ENCODE measurements at regions not wholly inside any gene's neighbourhood (a gene's known extent, or its start where the extent isn't known, plus 50 kb on each side); places are given as distances from the start of the nearest gene placed in this dataset.
"Not testable (repeated sequence)": the region's sequence is repeated elsewhere in the genome, so short reads cannot be mapped to it uniquely, and the experiment has no call there.

GRCh38 chr2:131596561-131596960 is 68.9 kb downstream of the CCDC74A start:
- not testable (repeated sequence) for TF ChIP-seq CTCF (IDR thresholded peaks at IDR 0.05); POLR2AphosphoS5 (IDR thresholded peaks at IDR 0.05; ENCODE audit: low read depth, low read length); SIN3A (IDR thresholded peaks at IDR 0.05; ENCODE audit: borderline replicate concordance, insufficient read depth, low read depth, low read length); REST (IDR thresholded peaks at IDR 0.05; ENCODE audit: insufficient read depth in 1 of 2, low read depth in 2 of 2, low read length in 1 of 2)

Data from Panc1 (cell line).